ENCODE measurements at regions not wholly inside any gene's neighbourhood (a gene's known extent, or its start where the extent isn't known, plus 50 kb on each side); places are given as distances from the start of the nearest gene placed in this dataset.

- DNase-seq = no peak
Measured at GRCh38 chr14:81673930-81674329, 140.3 kb upstream of the SEL1L start.

GRCh38 chr14:81676395-81676794, 142.7 kb upstream of the SEL1L start:
- DNase-seq = no peak

- no peak for DNase-seq
Measured at GRCh38 chr14:81676879-81677278, 143.2 kb upstream of the SEL1L start.

- DNase-seq = no peak
Measured at GRCh38 chr14:81677736-81678135, 144.1 kb upstream of the SEL1L start.

GRCh38 chr14:81679226-81679625, 145.6 kb upstream of the SEL1L start:
- DNase-seq = no peak

GRCh38 chr14:81681541-81681940, 147.9 kb upstream of the SEL1L start:
- DNase-seq = peak; percentile 81

GRCh38 chr14:81682134-81682533, 148.5 kb upstream of the SEL1L start:
- DNase-seq = peak; percentile 35

GRCh38 chr14:81682701-81683100, 149.0 kb upstream of the SEL1L start:
- peak; percentile 84 for DNase-seq

- no peak for DNase-seq
Measured at GRCh38 chr14:81684696-81685095, 151.0 kb upstream of the SEL1L start.

- no peak for DNase-seq
Measured at GRCh38 chr14:81686512-81686911, 152.9 kb upstream of the SEL1L start.

- no peak for DNase-seq
Measured at GRCh38 chr14:81691931-81692330, 158.3 kb upstream of the SEL1L start.

GRCh38 chr14:81694419-81694818, 160.8 kb upstream of the SEL1L start:
- no peak for DNase-seq

GRCh38 chr14:81709681-81710080, 176.0 kb upstream of the SEL1L start:
- no peak for DNase-seq

- DNase-seq = peak; percentile 56
Measured at GRCh38 chr14:81710232-81710845, 176.7 kb upstream of the SEL1L start.

- no peak for DNase-seq
Measured at GRCh38 chr14:81715731-81716130, 182.1 kb upstream of the SEL1L start.

- DNase-seq = no peak
Measured at GRCh38 chr14:81716953-81717352, 183.3 kb upstream of the SEL1L start.

- DNase-seq = no peak
Measured at GRCh38 chr14:81723956-81724355, 190.3 kb upstream of the SEL1L start.

GRCh38 chr14:81727218-81727617, 193.6 kb upstream of the SEL1L start:
- DNase-seq = peak; percentile 32

GRCh38 chr14:81728447-81728846, 194.8 kb upstream of the SEL1L start:
- no peak for DNase-seq

GRCh38 chr14:81729622-81730021, 196.0 kb upstream of the SEL1L start:
- DNase-seq = no peak

GRCh38 chr14:81737938-81738337, 204.3 kb upstream of the SEL1L start:
- no peak for DNase-seq

- no peak for DNase-seq
Measured at GRCh38 chr14:81738946-81739659, 205.4 kb upstream of the SEL1L start.

- no peak for DNase-seq
Measured at GRCh38 chr14:81743605-81744004, 210.0 kb upstream of the SEL1L start.

GRCh38 chr14:81751198-81751597, 217.5 kb upstream of the SEL1L start:
- no peak for DNase-seq

GRCh38 chr14:81759541-81759940, 225.9 kb upstream of the SEL1L start:
- no peak for DNase-seq
